K562 (cell line): ENCODE measurements at regions not wholly inside any gene's neighbourhood (a gene's known extent, or its start where the extent isn't known, plus 50 kb on each side); places are given as distances from the start of the nearest gene placed in this dataset.

Experiments used
- ATAC-seq: fragments of 200-7000 bp; cut with Tn5 transposase; 3 replicates; pipeline ENCODE4 v1.9.1; 2020; ENCODE audit warnings: moderate library complexity
- BruUV-seq: library from RNA; stranded (reverse); fragments of 400-500 nt; replicated peaks from 2 replicates; lab custom pipeline; 2021; lab: Mats Ljungman, UMichigan
- CTCF ChIA-PET: fragments of 300-600 bp; formaldehyde crosslinking; extraction: SDS; loops from one replicate; lab custom pipeline; 2021; ENCODE audit warnings: low intra/inter-chr PET ratio; lab: Yijun Ruan, JAX
- POLR2A ChIA-PET: fragments of 300-600, 350-650 bp; sonication (Branson Sonifier 250); formaldehyde crosslinking; extraction: SDS; loops from one replicate; lab custom pipeline; 2021; ENCODE audit warnings: antibody characterized with exemption, inconsistent platforms; lab: Yijun Ruan, JAX
- DNase-seq, 4 experiments: peaks; one replicate each; pipeline versions ENCODE4 v3.0.0 to v3.0.0-alpha.2; 2011 to 2018; ENCODE audit warnings: low spot score in 3 of 4, mixed read lengths in 3 of 4; ENCODE audit errors: extremely low read depth in 1 of 4
- FAIRE-seq: peaks from 2 replicates; lab custom pipeline; 2011; peaks lifted over from hg19 to GRCh38; lab: Jason Lieb, UNC
- H2AFZ ChIP-seq: 2 replicates; pipeline ENCODE4 v1.6.0; 2011; ENCODE audit warnings: low read depth, low read length, control low read depth, inconsistent platforms
- H3K27ac ChIP-seq: fragments of 200-600 bp; 3 replicates; pipeline ENCODE4 v1.8.0; 2011; ENCODE audit warnings: low read depth, mild to moderate bottlenecking, control low read depth, inconsistent platforms, low read length, moderate library complexity, mixed read lengths; ENCODE audit errors: extremely low read depth
- H3K27me3 ChIP-seq, 2 experiments: fragments of 300-600 bp in 1 of 2; 2 replicates in 1 of 2; 3 replicates in 1 of 2; pipeline versions ENCODE4 v1.6.0 to v1.8.0; 2011; ENCODE audit warnings: inconsistent platforms in 2 of 2, low read length in 2 of 2, mild to moderate bottlenecking in 1 of 2, mixed read lengths in 1 of 2, moderate library complexity in 1 of 2; ENCODE audit not compliant: control insufficient read depth in 2 of 2, insufficient read depth in 2 of 2
- H3K36me3 ChIP-seq: fragments of 300-600 bp; 3 replicates; pipeline ENCODE4 v1.8.0; 2011; ENCODE audit warnings: mild to moderate bottlenecking, low read length, inconsistent platforms; ENCODE audit not compliant: control insufficient read depth, insufficient read depth
- H3K4me1 ChIP-seq, 2 experiments: fragments of 200-600 bp in 1 of 2; replicated peaks in 1 of 2; 2 replicates in 1 of 2; 3 replicates in 1 of 2; pipeline versions ENCODE4 v1.5.1 to v1.8.0; 2011; ENCODE audit warnings: inconsistent platforms in 2 of 2, low read length in 2 of 2, mild to moderate bottlenecking in 1 of 2, mixed read lengths in 1 of 2, moderate library complexity in 1 of 2; ENCODE audit not compliant: control insufficient read depth in 2 of 2, insufficient read depth in 2 of 2
- H3K4me2 ChIP-seq: 2 replicates; pipeline ENCODE4 v1.6.1; 2011; ENCODE audit warnings: low read length, control low read depth, inconsistent platforms, mixed read lengths; ENCODE audit not compliant: insufficient read depth
- H3K4me3 ChIP-seq: fragments of 200-600 bp; sonication (generic), shearing (Covaris generic); 2 replicates; pipeline ENCODE4 v1.5.1; 2016; ENCODE audit warnings: control low read depth, inconsistent platforms
- H3K79me2 ChIP-seq: fragments of 200-600 bp; 3 replicates; pipeline ENCODE4 v1.8.0; 2011; ENCODE audit warnings: low read length, inconsistent platforms; ENCODE audit not compliant: control insufficient read depth, insufficient read depth
- H3K9ac ChIP-seq, 2 experiments: 2 replicates each; pipeline versions ENCODE4 v1.6.0 to v1.6.1; 2011; ENCODE audit warnings: low read depth in 2 of 2, low read length in 2 of 2, control low read depth in 1 of 2, inconsistent platforms in 1 of 2, mild to moderate bottlenecking in 1 of 2, mixed read lengths in 1 of 2; ENCODE audit not compliant: insufficient read depth in 1 of 2
- H3K9me1 ChIP-seq: one replicate; pipeline ENCODE4 v1.6.0; 2011; ENCODE audit warnings: inconsistent platforms, mild to moderate bottlenecking, low read length, moderate library complexity; ENCODE audit not compliant: control insufficient read depth, insufficient read depth
- H3K9me3 ChIP-seq: replicated peaks from 2 replicates; pipeline ENCODE4 v1.5.1; 2011; ENCODE audit warnings: low read depth, low read length, inconsistent platforms; ENCODE audit not compliant: control insufficient read depth, insufficient read depth
- H4K20me1 ChIP-seq: replicated peaks from 2 replicates; pipeline ENCODE4 v1.6.1; 2011; ENCODE audit warnings: low read length, inconsistent platforms, mixed read lengths; ENCODE audit not compliant: control insufficient read depth, insufficient read depth
- SNIP1 ChIP-seq: fragments of 450-650 bp; IDR thresholded peaks from 2 replicates; pipeline ENCODE4 v1.7.1; 2017; ENCODE audit warnings: low read depth, mild to moderate bottlenecking
- ZBTB7A ChIP-seq: IDR thresholded peaks from 2 replicates; pipeline ENCODE4 v1.6.1; 2011; ENCODE audit warnings: low read depth, mild to moderate bottlenecking, low read length, moderate library complexity, borderline replicate concordance; ENCODE audit not compliant: control insufficient read depth
- ZNF253 ChIP-seq: fragments of 250-450 bp; sonication (Bioruptor Pico); conservative IDR thresholded peaks from 2 replicates; pipeline ENCODE4 v1.6.1; 2021; ENCODE audit warnings: mild to moderate bottlenecking
- ZNF263 ChIP-seq: sonication (generic); formaldehyde crosslinking; IDR thresholded peaks from 2 replicates; pipeline ENCODE4 v1.8.0; 2022; ENCODE audit warnings: mild to moderate bottlenecking, missing genetic modification reagents, borderline replicate concordance
- ZNF354B ChIP-seq: fragments of 250-450 bp; sonication (Bioruptor Pico); IDR thresholded peaks from 2 replicates; pipeline ENCODE4 v1.4.0; 2020
- WGBS: fragments of 100-300 bp; shearing (Covaris generic); methylation state at CpG from one replicate; pipeline ENCODE4 v1.1.6; 2016; ENCODE audit warnings: low coverage, mixed read lengths; ENCODE audit not compliant: insufficient coverage; ENCODE audit errors: missing lambda C conversion rate; 5-methylcytosine and 5-hydroxymethylcytosine counted together
- in situ Hi-C: fragments of 300-500 bp; cut with MboI; formaldehyde crosslinking; loops from 4 replicates; pipeline ENCODE4 v1.15.0; 2018; ENCODE audit warnings: inconsistent platforms, mixed read lengths
- intact Hi-C: fragments of 100-400 bp; cut with micrococcal nuclease; formaldehyde crosslinking; loops from 2 replicates; pipeline ENCODE4 v1.14.2; 2022
- TF ChIP-seq, protein P1 (sequence below), 2 experiments: IDR thresholded peaks in 1 of 2; conservative IDR thresholded peaks in 1 of 2; 2 replicates each; pipeline ENCODE4 v1.6.1; 2016; ENCODE audit warnings: low read depth in 2 of 2, mild to moderate bottlenecking in 1 of 2, missing compliant biosample characterization in 1 of 2, missing genetic modification characterization in 1 of 2, moderate library complexity in 1 of 2
- TF ChIP-seq, protein P2 (sequence below), 2 experiments: fragments of 450-650 bp; formaldehyde crosslinking in 1 of 2; IDR thresholded peaks; 2 replicates each; pipeline versions ENCODE4 v1.4.0 to v1.6.1; 2014 to 2020; ENCODE audit warnings: mild to moderate bottlenecking in 2 of 2, borderline replicate concordance in 1 of 2, low read depth in 1 of 2

DNA sequence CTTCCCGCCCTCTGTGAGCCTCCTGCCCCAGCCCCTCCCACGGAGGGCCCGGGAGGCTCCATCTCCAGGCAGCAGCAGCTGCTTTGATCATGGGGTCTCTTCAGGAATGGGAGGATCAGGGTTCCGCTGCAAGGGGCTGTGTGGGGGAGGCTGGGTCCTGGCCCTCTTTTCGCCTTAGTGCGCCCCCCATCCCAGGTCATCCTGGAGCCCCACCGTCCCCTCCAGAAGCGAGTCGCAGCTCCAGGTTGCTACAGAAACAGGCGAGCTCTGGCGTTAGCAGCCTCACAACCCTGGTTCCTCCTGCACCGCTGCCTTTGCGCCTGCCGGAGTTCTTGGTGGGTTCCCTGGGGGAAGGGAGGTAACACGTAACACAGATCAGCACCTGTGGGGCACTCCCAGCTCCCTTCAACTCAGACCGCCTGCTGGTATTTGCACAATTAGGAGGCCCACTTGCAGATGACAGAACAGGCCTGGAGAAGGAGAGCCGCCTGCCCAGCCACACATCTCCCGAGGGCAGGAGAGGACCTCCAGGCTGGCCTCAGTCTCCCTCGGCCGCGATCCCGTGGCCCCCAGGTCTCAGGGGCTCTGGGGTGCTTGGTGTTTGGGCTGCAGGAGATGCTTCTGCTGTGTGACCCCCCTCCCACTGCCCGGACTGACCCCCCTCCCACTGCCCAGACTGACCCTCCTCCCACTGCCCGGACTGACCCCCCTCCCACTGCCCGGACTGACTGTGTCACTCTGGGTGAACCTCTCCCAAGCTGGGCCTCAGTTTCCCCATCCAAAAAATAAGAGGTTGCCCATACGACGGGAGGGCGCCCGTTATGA lies 64.2 kb upstream of the ADRA2C start (continued):
- no peak for TF ChIP-seq ZBTB7A

DNA sequence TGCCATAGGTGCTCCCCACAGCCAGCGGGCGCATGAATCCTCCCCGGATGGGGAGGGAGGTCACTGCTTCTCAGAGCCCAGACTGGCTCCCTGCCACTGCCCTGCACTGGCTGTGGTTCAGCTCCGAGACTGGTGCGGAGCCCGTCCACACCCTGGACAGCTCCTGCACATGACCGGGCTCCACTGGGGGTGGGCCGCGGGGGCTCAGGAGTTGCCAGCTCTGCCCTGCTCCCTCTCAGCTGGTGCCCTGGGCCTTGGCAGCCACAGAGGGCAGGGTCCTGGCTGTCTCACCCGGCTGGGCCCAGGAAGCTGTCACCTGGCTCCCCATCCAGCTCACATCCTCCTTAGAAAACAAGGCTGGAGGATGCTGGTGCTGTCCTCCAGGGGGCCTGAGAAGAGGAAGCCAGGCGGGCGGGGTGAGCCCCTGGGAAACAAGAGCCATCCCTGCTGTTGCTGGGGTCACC lies 64.9 kb upstream of the ADRA2C start:
- POLR2A ChIA-PET = interaction anchor here (0.6 kb wide), 1 partner anchor 60 kb away, joined by 4 read pairs; no protein-coding TSS in a partner anchor
- CTCF ChIA-PET = no interaction called here
- no peak; the same call in 1 of the 3 replicates for ATAC-seq
- Histone ChIP-seq H3K4me1 (no peaks in the 10 kb centered on the region; a peak in 1 of 5 replicates), H2AFZ (no peak overlapping the region), H4K20me1 (0 out of 2 replicates have a peak, but pooled peaks cover 6% of the 10 kb centered on the region), H3K4me3 (no peak overlapping the region), H3K27ac (no peak overlapping the region), H3K79me2 (no peaks in the 10 kb centered on the region), H3K27me3 (peaks cover 0 to 46% of the 10 kb centered on the region in 2 experiments; a peak in 3 of 5 replicates), H3K4me2 (no peak overlapping the region), H3K9me1 (no peaks in the 10 kb centered on the region), H3K36me3 (no peaks in the 10 kb centered on the region), H3K9ac (no peak overlapping the region), H3K9me3 (no peaks in the 10 kb centered on the region)
- in situ Hi-C loops = no loop called here
- intact Hi-C loops = no loop called here
- 6% methylated on average over 8 of the region's 12 CpGs for WGBS
- DNase-seq = no peak
- no TSS peak for BruUV-seq
- FAIRE-seq = no peak
- TF ChIP-seq ZNF263 = peak; percentile 38; the same call in 1 of the 2 replicates
- TF ChIP-seq ZNF253 (CRISPR knock-in tag) = no peak
- no peak for TF ChIP-seq SNIP1
- no peak for TF ChIP-seq ZNF354B
- TF ChIP-seq, protein P1, sequence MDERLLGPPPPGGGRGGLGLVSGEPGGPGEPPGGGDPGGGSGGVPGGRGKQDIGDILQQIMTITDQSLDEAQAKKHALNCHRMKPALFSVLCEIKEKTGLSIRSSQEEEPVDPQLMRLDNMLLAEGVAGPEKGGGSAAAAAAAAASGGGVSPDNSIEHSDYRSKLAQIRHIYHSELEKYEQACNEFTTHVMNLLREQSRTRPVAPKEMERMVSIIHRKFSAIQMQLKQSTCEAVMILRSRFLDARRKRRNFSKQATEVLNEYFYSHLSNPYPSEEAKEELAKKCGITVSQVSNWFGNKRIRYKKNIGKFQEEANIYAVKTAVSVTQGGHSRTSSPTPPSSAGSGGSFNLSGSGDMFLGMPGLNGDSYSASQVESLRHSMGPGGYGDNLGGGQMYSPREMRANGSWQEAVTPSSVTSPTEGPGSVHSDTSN (CRISPR knock-in tag; IDR thresholded peaks at IDR 0.05; ENCODE audit: low read depth) = no peak
- TF ChIP-seq, protein P1 (tag; conservative IDR thresholded peaks at IDR 0.05; ENCODE audit: low read depth) = no peak
- TF ChIP-seq, protein P2, sequence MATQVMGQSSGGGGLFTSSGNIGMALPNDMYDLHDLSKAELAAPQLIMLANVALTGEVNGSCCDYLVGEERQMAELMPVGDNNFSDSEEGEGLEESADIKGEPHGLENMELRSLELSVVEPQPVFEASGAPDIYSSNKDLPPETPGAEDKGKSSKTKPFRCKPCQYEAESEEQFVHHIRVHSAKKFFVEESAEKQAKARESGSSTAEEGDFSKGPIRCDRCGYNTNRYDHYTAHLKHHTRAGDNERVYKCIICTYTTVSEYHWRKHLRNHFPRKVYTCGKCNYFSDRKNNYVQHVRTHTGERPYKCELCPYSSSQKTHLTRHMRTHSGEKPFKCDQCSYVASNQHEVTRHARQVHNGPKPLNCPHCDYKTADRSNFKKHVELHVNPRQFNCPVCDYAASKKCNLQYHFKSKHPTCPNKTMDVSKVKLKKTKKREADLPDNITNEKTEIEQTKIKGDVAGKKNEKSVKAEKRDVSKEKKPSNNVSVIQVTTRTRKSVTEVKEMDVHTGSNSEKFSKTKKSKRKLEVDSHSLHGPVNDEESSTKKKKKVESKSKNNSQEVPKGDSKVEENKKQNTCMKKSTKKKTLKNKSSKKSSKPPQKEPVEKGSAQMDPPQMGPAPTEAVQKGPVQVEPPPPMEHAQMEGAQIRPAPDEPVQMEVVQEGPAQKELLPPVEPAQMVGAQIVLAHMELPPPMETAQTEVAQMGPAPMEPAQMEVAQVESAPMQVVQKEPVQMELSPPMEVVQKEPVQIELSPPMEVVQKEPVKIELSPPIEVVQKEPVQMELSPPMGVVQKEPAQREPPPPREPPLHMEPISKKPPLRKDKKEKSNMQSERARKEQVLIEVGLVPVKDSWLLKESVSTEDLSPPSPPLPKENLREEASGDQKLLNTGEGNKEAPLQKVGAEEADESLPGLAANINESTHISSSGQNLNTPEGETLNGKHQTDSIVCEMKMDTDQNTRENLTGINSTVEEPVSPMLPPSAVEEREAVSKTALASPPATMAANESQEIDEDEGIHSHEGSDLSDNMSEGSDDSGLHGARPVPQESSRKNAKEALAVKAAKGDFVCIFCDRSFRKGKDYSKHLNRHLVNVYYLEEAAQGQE (IDR thresholded peaks at IDR 0.05; ENCODE audit: borderline replicate concordance) = peak; percentile 26; the same call in 1 of the 2 replicates
- TF ChIP-seq, protein P2 (CRISPR knock-in tag; IDR thresholded peaks at IDR 0.05; ENCODE audit: low read depth) = no peak
